Neural cell (in vitro differentiated cells): ENCODE measurements at regions not wholly inside any gene's neighbourhood (a gene's known extent, or its start where the extent isn't known, plus 50 kb on each side); places are given as distances from the start of the nearest gene placed in this dataset.

ENCODE experiments used
- H2AFZ ChIP-seq: fragments of 200-600, 300-800 bp; sonication (generic), shearing (Covaris generic); 2 replicates; pipeline ENCODE4 v1.6.0; 2014; ENCODE audit warnings: low read depth, mild to moderate bottlenecking, antibody characterized with exemption, low read length, moderate library complexity
- H3F3A ChIP-seq: fragments of 200-600 bp; shearing (Covaris generic); 2 replicates; pipeline ENCODE4 v1.6.1; 2016; ENCODE audit warnings: mild to moderate bottlenecking, moderate library complexity, mixed read lengths, antibody characterized with exemption, low read length; ENCODE audit not compliant: insufficient read depth, poor library complexity, severe bottlenecking
- H3K27ac ChIP-seq: fragments of 200-600, 300-800 bp; sonication (generic), shearing (Covaris generic); 2 replicates; pipeline ENCODE4 v1.5.1; 2014; ENCODE audit warnings: mild to moderate bottlenecking, low read length, moderate library complexity
- H3K27me3 ChIP-seq: fragments of 300-800, 200-600 bp; sonication (generic), shearing (Covaris generic); 2 replicates; pipeline ENCODE4 v1.6.0; 2014; ENCODE audit warnings: mild to moderate bottlenecking, low read depth, low read length, moderate library complexity; ENCODE audit not compliant: insufficient read depth
- H3K36me3 ChIP-seq: fragments of 300-800, 200-600 bp; sonication (generic), shearing (Covaris generic); 2 replicates; pipeline ENCODE4 v1.5.1; 2014; ENCODE audit warnings: mild to moderate bottlenecking, antibody characterized with exemption, low read length, moderate library complexity; ENCODE audit not compliant: insufficient read depth
- H3K4me2 ChIP-seq: fragments of 300-800, 200-600 bp; sonication (generic), shearing (Covaris generic); 2 replicates; pipeline ENCODE4 v1.6.0; 2014; ENCODE audit warnings: mild to moderate bottlenecking, low read length
- H3K4me3 ChIP-seq: fragments of 300-800, 200-600 bp; sonication (generic), shearing (Covaris generic); 2 replicates; pipeline ENCODE4 v1.5.1; 2014; ENCODE audit warnings: mild to moderate bottlenecking, low read length, moderate library complexity
- H3K79me2 ChIP-seq: fragments of 200-600 bp; shearing (Covaris generic); replicated peaks from 2 replicates; pipeline ENCODE4 v1.6.0; 2014; ENCODE audit warnings: mild to moderate bottlenecking, low read length, moderate library complexity; ENCODE audit not compliant: insufficient read depth
- H3K9ac ChIP-seq: fragments of 300-800, 200-600 bp; sonication (generic), shearing (Covaris generic); 2 replicates; pipeline ENCODE4 v1.6.1; 2016; ENCODE audit warnings: mild to moderate bottlenecking, low read length, mixed read lengths
- H3K9me2 ChIP-seq: fragments of 200-600 bp; shearing (Covaris generic); 2 replicates; pipeline ENCODE4 v1.6.1; 2016; ENCODE audit warnings: mild to moderate bottlenecking, low read length, mixed read lengths; ENCODE audit not compliant: insufficient read depth
- H3K9me3 ChIP-seq: fragments of 200-600, 300-800 bp; sonication (generic), shearing (Covaris generic); 2 replicates; pipeline ENCODE4 v1.6.1; 2016; ENCODE audit warnings: mild to moderate bottlenecking, mixed run types, low read length, moderate library complexity, mixed read lengths
- H4K20me1 ChIP-seq: fragments of 200-600 bp; shearing (Covaris generic); 2 replicates; pipeline ENCODE4 v1.6.1; 2016; ENCODE audit warnings: mild to moderate bottlenecking, mixed run types; ENCODE audit not compliant: insufficient read depth
- EP300 ChIP-seq: fragments of 450-650 bp; conservative IDR thresholded peaks from 2 replicates; pipeline ENCODE4 v1.6.1; 2014; ENCODE audit warnings: antibody characterized with exemption, mild to moderate bottlenecking, moderate library complexity; ENCODE audit not compliant: poor library complexity, severe bottlenecking
- EZH2 ChIP-seq: fragments of 200-600, 300-800 bp; shearing (Covaris generic), sonication (generic); IDR thresholded peaks from 2 replicates; pipeline ENCODE4 v1.6.1; 2014; ENCODE audit warnings: antibody characterized with exemption, low read length, borderline replicate concordance, mild to moderate bottlenecking; ENCODE audit not compliant: insufficient read depth, poor library complexity, severe bottlenecking
- MXI1 ChIP-seq: fragments of 450-650 bp; conservative IDR thresholded peaks from 2 replicates; pipeline ENCODE4 v1.6.1; 2014; ENCODE audit warnings: antibody characterized with exemption, mild to moderate bottlenecking; ENCODE audit not compliant: poor library complexity, severe bottlenecking
- POLR2AphosphoS5 ChIP-seq: IDR thresholded peaks from 2 replicates; pipeline ENCODE4 v1.6.1; 2012
- RAD21 ChIP-seq: fragments of 450-650 bp; conservative IDR thresholded peaks from 2 replicates; pipeline ENCODE4 v1.6.1; 2014; ENCODE audit warnings: antibody characterized with exemption, mild to moderate bottlenecking, moderate library complexity
- REST ChIP-seq: IDR thresholded peaks from 2 replicates; pipeline ENCODE4 v1.6.1; 2012; ENCODE audit warnings: borderline replicate concordance
- SMC3 ChIP-seq: fragments of 450-650 bp; conservative IDR thresholded peaks from 2 replicates; pipeline ENCODE4 v1.6.1; 2014; ENCODE audit warnings: antibody characterized with exemption, mild to moderate bottlenecking, moderate library complexity; ENCODE audit not compliant: poor library complexity
- TAF1 ChIP-seq: IDR thresholded peaks from 2 replicates; pipeline ENCODE4 v1.6.1; 2012; ENCODE audit warnings: low read depth
- TF ChIP-seq, protein P1 (sequence below): fragments of 450-650 bp; IDR thresholded peaks from 2 replicates; pipeline ENCODE4 v1.5.1; 2014; ENCODE audit warnings: antibody characterized with exemption, mild to moderate bottlenecking, moderate library complexity; ENCODE audit not compliant: poor library complexity, severe bottlenecking

DNA sequence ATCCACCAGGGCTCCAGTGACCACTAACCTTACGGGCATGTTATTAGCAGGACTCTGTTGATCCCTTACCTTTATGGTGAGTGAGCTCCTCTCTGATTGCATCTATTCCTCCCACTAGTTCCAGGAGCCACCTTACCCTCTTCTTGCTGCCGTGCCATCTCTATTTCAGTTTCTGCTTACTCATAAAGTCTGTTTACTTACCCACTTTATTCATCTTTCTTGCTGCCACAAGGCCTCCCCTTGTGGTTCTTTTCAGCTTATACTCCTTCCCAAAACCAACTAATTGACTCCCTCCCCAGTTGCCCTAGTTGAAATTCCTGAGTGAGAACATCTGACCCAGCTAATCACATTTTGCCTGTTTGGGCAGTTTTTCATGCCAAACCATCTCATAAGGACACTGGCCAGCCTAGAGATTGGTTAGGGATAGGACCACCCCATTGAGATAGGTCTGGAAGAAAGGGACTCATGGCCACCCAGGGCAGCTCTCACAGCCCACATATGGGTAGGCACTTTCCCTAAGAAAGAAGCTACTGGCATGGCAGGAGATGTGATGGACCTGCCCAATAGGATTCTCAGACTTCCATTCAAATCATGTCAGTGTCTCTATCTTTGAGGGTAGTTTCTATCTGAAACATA, 412.7 kb downstream of the EFNA5 start:
- Histone ChIP-seq H3F3A (no peaks in the 10 kb centered on the region), H3K79me2 (no peaks in the 10 kb centered on the region), H3K4me3 (no peak overlapping the region), H3K36me3 (no peaks in the 10 kb centered on the region), H3K27me3 (no peaks in the 10 kb centered on the region), H3K9me3 (no peaks in the 10 kb centered on the region), H4K20me1 (no peaks in the 10 kb centered on the region), H3K9ac (no peak overlapping the region), H3K4me2 (no peak overlapping the region), H2AFZ (no peak overlapping the region), H3K27ac (no peak overlapping the region), H3K9me2 (no peaks in the 10 kb centered on the region)
- no peak for TF ChIP-seq EZH2
- no peak for TF ChIP-seq RAD21

DNA sequence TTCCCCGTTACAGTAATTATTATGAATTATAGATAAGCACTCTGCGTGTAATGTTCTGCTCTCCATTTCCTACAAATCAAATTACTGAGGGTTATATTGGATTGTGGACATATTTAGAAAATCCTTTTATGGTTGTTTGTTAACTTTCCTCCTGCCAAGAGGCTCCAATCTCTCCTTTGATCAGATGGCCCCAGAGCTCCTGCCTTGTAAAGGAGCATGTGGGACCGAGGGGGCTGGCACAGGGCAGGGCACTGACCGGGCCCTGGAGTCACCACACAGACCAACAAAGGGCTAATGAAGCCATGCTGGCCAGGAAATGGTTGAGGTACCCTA, 415.9 kb downstream of the EFNA5 start:
- Histone ChIP-seq H3K4me3 (no peak overlapping the region), H3F3A (no peaks in the 10 kb centered on the region), H3K9me3 (no peaks in the 10 kb centered on the region), H2AFZ (no peak overlapping the region), H3K27me3 (no peaks in the 10 kb centered on the region), H3K27ac (no peak overlapping the region), H4K20me1 (no peaks in the 10 kb centered on the region), H3K79me2 (no peaks in the 10 kb centered on the region), H3K4me2 (no peak overlapping the region), H3K9me2 (no peaks in the 10 kb centered on the region), H3K36me3 (no peaks in the 10 kb centered on the region), H3K9ac (no peak overlapping the region)
- TF ChIP-seq EZH2 (no peak), REST (no peak), SMC3 (no peak), TAF1 (no peak), RAD21 (no peak), EP300 (no peak), POLR2AphosphoS5 (no peak), MXI1 (no peak)
- TF ChIP-seq, protein P1, sequence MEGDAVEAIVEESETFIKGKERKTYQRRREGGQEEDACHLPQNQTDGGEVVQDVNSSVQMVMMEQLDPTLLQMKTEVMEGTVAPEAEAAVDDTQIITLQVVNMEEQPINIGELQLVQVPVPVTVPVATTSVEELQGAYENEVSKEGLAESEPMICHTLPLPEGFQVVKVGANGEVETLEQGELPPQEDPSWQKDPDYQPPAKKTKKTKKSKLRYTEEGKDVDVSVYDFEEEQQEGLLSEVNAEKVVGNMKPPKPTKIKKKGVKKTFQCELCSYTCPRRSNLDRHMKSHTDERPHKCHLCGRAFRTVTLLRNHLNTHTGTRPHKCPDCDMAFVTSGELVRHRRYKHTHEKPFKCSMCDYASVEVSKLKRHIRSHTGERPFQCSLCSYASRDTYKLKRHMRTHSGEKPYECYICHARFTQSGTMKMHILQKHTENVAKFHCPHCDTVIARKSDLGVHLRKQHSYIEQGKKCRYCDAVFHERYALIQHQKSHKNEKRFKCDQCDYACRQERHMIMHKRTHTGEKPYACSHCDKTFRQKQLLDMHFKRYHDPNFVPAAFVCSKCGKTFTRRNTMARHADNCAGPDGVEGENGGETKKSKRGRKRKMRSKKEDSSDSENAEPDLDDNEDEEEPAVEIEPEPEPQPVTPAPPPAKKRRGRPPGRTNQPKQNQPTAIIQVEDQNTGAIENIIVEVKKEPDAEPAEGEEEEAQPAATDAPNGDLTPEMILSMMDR = no peak
